ENCODE measurements at regions not wholly inside any gene's neighbourhood (a gene's known extent, or its start where the extent isn't known, plus 50 kb on each side); places are given as distances from the start of the nearest gene placed in this dataset.
"Not testable (repeated sequence)": the region's sequence is repeated elsewhere in the genome, so short reads cannot be mapped to it uniquely, and the experiment has no call there.

- Mint-ChIP-seq H3K36me3 (no peaks in the 10 kb centered on the region), H3K4me1 (peaks cover 19 to 63% (median 52%) of the 10 kb centered on the region in 4 donors), H3K27me3 (peaks cover 5% of the 10 kb centered on the region), H3K9me3 (no peaks in the 10 kb centered on the region), H3K4me3 (peak overlapping the region; percentile 83 to 97 (median 90)), H3K27ac (peak overlapping the region; percentile 98)
- Histone ChIP-seq H3K9me3 (ENCODE audit: control insufficient read depth in 2 of 2, low read length in 2 of 2) (no peaks in the 10 kb centered on the region), H3K36me3 (ENCODE audit: control insufficient read depth, insufficient read depth, low read length) (no peaks in the 10 kb centered on the region), H3K4me3 (ENCODE audit: low read depth, low read length) (peak overlapping the region; percentile 98), H3K27ac (ENCODE audit: insufficient read depth, low read length, poor library complexity, severe bottlenecking) (peak overlapping the region; percentile 93), H3K4me1 (ENCODE audit: control insufficient read depth, insufficient read depth, low read length, poor library complexity, severe bottlenecking) (peaks cover 44% of the 10 kb centered on the region), H3K27me3 (ENCODE audit: control insufficient read depth, insufficient read depth, low read length) (no peaks in the 10 kb centered on the region)
- DNase-seq: peak; percentile 82 to 91 (median 84)
- peak; percentile 75 for ATAC-seq (ENCODE audit: low read depth in 2 of 2)
These were observed 79.7 kb upstream of the CHD2 start for GRCh38 chr15:92820236-92821021.

GRCh38 chr15:92821491-92822116 lies 78.5 kb upstream of the CHD2 start:
- no peaks in the 10 kb centered on the region for H3K36me3 Mint-ChIP-seq
- peak in 1 of 2 donors; percentile 28 for ATAC-seq (ENCODE audit: low read depth in 2 of 2)
- Histone ChIP-seq H3K4me1 (ENCODE audit: control insufficient read depth, insufficient read depth, low read length, poor library complexity, severe bottlenecking) (peaks cover 44% of the 10 kb centered on the region), H3K4me3 (ENCODE audit: low read depth, low read length) (peak overlapping the region; percentile 16), H3K27me3 (ENCODE audit: control insufficient read depth, insufficient read depth, low read length) (no peaks in the 10 kb centered on the region), H3K36me3 (ENCODE audit: control insufficient read depth, insufficient read depth, low read length) (no peaks in the 10 kb centered on the region), H3K27ac (ENCODE audit: insufficient read depth, low read length, poor library complexity, severe bottlenecking) (peak overlapping the region; percentile 93), H3K9me3 (ENCODE audit: control insufficient read depth in 2 of 2, low read length in 2 of 2) (no peaks in the 10 kb centered on the region)
- peaks cover 19 to 62% (median 53%) of the 10 kb centered on the region in 4 donors for H3K4me1 Mint-ChIP-seq
- peak in 1 of 3 donors; percentile 47 for DNase-seq
- peak overlapping the region; percentile 89 to 94 (median 91) for H3K27ac Mint-ChIP-seq
- H3K4me3 Mint-ChIP-seq: peak overlapping the region; percentile 22 to 81 (median 68)
- peaks cover 5% of the 10 kb centered on the region for H3K27me3 Mint-ChIP-seq
- H3K9me3 Mint-ChIP-seq: no peaks in the 10 kb centered on the region

GRCh38 chr15:92822216-92823144 lies 77.6 kb upstream of the CHD2 start:
- H3K4me3 ChIP-seq (ENCODE audit: low read depth, low read length): no peak overlapping the region
- DNase-seq (peak in 1 of 3 donors; percentile 39), ATAC-seq (ENCODE audit: low read depth in 2 of 2) (no peak)
- peaks cover 41% of the 10 kb centered on the region for H3K4me1 ChIP-seq (ENCODE audit: control insufficient read depth, insufficient read depth, low read length, poor library complexity, severe bottlenecking)
- peak overlapping the region; percentile 89 to 94 (median 91) for H3K27ac Mint-ChIP-seq
- H3K4me3 Mint-ChIP-seq: peak overlapping the region; percentile 22 to 81 (median 70)
- H3K9me3 ChIP-seq (ENCODE audit: control insufficient read depth in 2 of 2, low read length in 2 of 2): no peaks in the 10 kb centered on the region
- no peaks in the 10 kb centered on the region for H3K36me3 ChIP-seq (ENCODE audit: control insufficient read depth, insufficient read depth, low read length)
- H3K4me1 Mint-ChIP-seq: peaks cover 17 to 59% (median 50%) of the 10 kb centered on the region in 4 donors
- peak overlapping the region; percentile 2 for H3K27ac ChIP-seq (ENCODE audit: insufficient read depth, low read length, poor library complexity, severe bottlenecking)
- H3K27me3 Mint-ChIP-seq: peaks cover 5% of the 10 kb centered on the region
- no peaks in the 10 kb centered on the region for H3K27me3 ChIP-seq (ENCODE audit: control insufficient read depth, insufficient read depth, low read length)
- no peaks in the 10 kb centered on the region for H3K36me3 Mint-ChIP-seq
- H3K9me3 Mint-ChIP-seq: no peaks in the 10 kb centered on the region

GRCh38 chr15:92825985-92826384 lies 74.1 kb upstream of the CHD2 start:
- Mint-ChIP-seq H3K9me3 (no peaks in the 10 kb centered on the region), H3K36me3 (no peaks in the 10 kb centered on the region)

GRCh38 chr15:92827991-92828390 lies 72.1 kb upstream of the CHD2 start:
- H3K27me3 Mint-ChIP-seq; DNase-seq; H3K36me3 ChIP-seq (ENCODE audit: control insufficient read depth, insufficient read depth, low read length); H3K4me3 Mint-ChIP-seq; H3K36me3 Mint-ChIP-seq; H3K27ac ChIP-seq (ENCODE audit: insufficient read depth, low read length, poor library complexity, severe bottlenecking); H3K27ac Mint-ChIP-seq; ATAC-seq (ENCODE audit: low read depth in 2 of 2); H3K9me3 Mint-ChIP-seq; H3K27me3 ChIP-seq (ENCODE audit: control insufficient read depth, insufficient read depth, low read length); H3K4me3 ChIP-seq (ENCODE audit: low read depth, low read length); H3K9me3 ChIP-seq (ENCODE audit: control insufficient read depth in 2 of 2, low read length in 2 of 2): not testable (repeated sequence)
- peaks cover 16 to 43% (median 35%) of the 10 kb centered on the region in 4 donors for H3K4me1 Mint-ChIP-seq
- H3K4me1 ChIP-seq (ENCODE audit: control insufficient read depth, insufficient read depth, low read length, poor library complexity, severe bottlenecking): peaks cover 30% of the 10 kb centered on the region

More at GRCh38 chr15:92825985-92826384, 74.1 kb upstream of the CHD2 start:
- H3K4me3 ChIP-seq (ENCODE audit: low read depth, low read length): no peak overlapping the region
- H3K27ac Mint-ChIP-seq: peak overlapping the region; percentile 1 to 94 (median 48)
- no peak overlapping the region for H3K27ac ChIP-seq (ENCODE audit: insufficient read depth, low read length, poor library complexity, severe bottlenecking)
- no peak for ATAC-seq (ENCODE audit: low read depth in 2 of 2)
- H3K4me1 Mint-ChIP-seq: peaks cover 2 to 40% (median 33%) of the 10 kb centered on the region in 4 donors
- peaks cover 24% of the 10 kb centered on the region for H3K4me1 ChIP-seq (ENCODE audit: control insufficient read depth, insufficient read depth, low read length, poor library complexity, severe bottlenecking)
- H3K27me3 Mint-ChIP-seq: no peaks in the 10 kb centered on the region
- no peaks in the 10 kb centered on the region for H3K36me3 ChIP-seq (ENCODE audit: control insufficient read depth, insufficient read depth, low read length)
- no peaks in the 10 kb centered on the region for H3K27me3 ChIP-seq (ENCODE audit: control insufficient read depth, insufficient read depth, low read length)
- peak overlapping the region in 1 of 4 donors; percentile 9 for H3K4me3 Mint-ChIP-seq
- no peaks in the 10 kb centered on the region for H3K9me3 ChIP-seq (ENCODE audit: control insufficient read depth in 2 of 2, low read length in 2 of 2)
- no peak for DNase-seq

GRCh38 chr15:92829875-92830274 lies 70.2 kb upstream of the CHD2 start:
- Histone ChIP-seq H3K4me3 (ENCODE audit: low read depth, low read length) (no peak overlapping the region), H3K4me1 (ENCODE audit: control insufficient read depth, insufficient read depth, low read length, poor library complexity, severe bottlenecking) (peaks cover 34% of the 10 kb centered on the region), H3K27ac (ENCODE audit: insufficient read depth, low read length, poor library complexity, severe bottlenecking) (no peak overlapping the region), H3K9me3 (ENCODE audit: control insufficient read depth in 2 of 2, low read length in 2 of 2) (no peaks in the 10 kb centered on the region), H3K36me3 (ENCODE audit: control insufficient read depth, insufficient read depth, low read length) (no peaks in the 10 kb centered on the region), H3K27me3 (ENCODE audit: control insufficient read depth, insufficient read depth, low read length) (no peaks in the 10 kb centered on the region)
- Mint-ChIP-seq H3K9me3 (no peaks in the 10 kb centered on the region), H3K27ac (peak overlapping the region in 1 of 3 donors; percentile 97), H3K27me3 (no peaks in the 10 kb centered on the region), H3K4me1 (peaks cover 16 to 52% (median 39%) of the 10 kb centered on the region in 4 donors), H3K4me3 (peak overlapping the region in 3 of 4 donors; percentile 22 to 51 (median 26)), H3K36me3 (no peaks in the 10 kb centered on the region)
- ATAC-seq (ENCODE audit: low read depth in 2 of 2): no peak
- no peak for DNase-seq

GRCh38 chr15:92831336-92831654 lies 68.8 kb upstream of the CHD2 start:
- Histone ChIP-seq H3K27me3 (ENCODE audit: control insufficient read depth, insufficient read depth, low read length) (no peaks in the 10 kb centered on the region), H3K4me3 (ENCODE audit: low read depth, low read length) (peak overlapping the region; percentile 69), H3K36me3 (ENCODE audit: control insufficient read depth, insufficient read depth, low read length) (no peaks in the 10 kb centered on the region), H3K9me3 (ENCODE audit: control insufficient read depth in 2 of 2, low read length in 2 of 2) (no peaks in the 10 kb centered on the region), H3K27ac (ENCODE audit: insufficient read depth, low read length, poor library complexity, severe bottlenecking) (peak overlapping the region; percentile 90), H3K4me1 (ENCODE audit: control insufficient read depth, insufficient read depth, low read length, poor library complexity, severe bottlenecking) (peaks cover 34% of the 10 kb centered on the region)
- Mint-ChIP-seq H3K9me3 (no peaks in the 10 kb centered on the region), H3K4me3 (peak overlapping the region; percentile 69 to 92 (median 80)), H3K27ac (peak overlapping the region; percentile 95 to 98 (median 97)), H3K27me3 (no peaks in the 10 kb centered on the region), H3K36me3 (no peaks in the 10 kb centered on the region), H3K4me1 (peaks cover 16 to 52% (median 34%) of the 10 kb centered on the region in 4 donors)
- DNase-seq (no peak), ATAC-seq (ENCODE audit: low read depth in 2 of 2) (no peak)

Data from CD4-positive, CD25-positive, alpha-beta regulatory T cell (primary cell).